ENCODE measurements at regions not wholly inside any gene's neighbourhood (a gene's known extent, or its start where the extent isn't known, plus 50 kb on each side); places are given as distances from the start of the nearest gene placed in this dataset.

DNA sequence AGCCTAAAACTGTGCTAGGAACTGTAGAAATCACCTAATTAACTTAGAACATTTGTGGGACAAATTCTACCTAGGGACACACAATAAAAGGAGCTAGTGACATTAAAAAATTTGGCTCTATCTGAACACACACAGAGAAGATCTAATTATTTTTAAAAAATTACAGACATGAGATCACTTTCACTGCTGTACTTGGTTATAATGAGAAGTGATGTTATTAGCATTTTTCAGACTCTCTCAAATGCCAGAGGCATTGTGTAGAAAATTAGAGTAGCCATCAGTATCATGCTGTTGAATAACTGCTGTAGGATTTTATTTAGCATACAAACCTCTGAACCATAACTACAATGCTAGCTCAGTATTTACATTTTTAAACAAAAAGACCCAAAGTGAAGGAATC, 109.1 kb upstream of the ANK2 start:
- TF ChIP-seq POLR2A (IDR thresholded peaks at IDR 0.05) (no peak), POLR2AphosphoS5 (IDR thresholded peaks at IDR 0.05) (no peak), EP300 (IDR thresholded peaks at IDR 0.05) (no peak)
- TF ChIP-seq, protein P1, sequence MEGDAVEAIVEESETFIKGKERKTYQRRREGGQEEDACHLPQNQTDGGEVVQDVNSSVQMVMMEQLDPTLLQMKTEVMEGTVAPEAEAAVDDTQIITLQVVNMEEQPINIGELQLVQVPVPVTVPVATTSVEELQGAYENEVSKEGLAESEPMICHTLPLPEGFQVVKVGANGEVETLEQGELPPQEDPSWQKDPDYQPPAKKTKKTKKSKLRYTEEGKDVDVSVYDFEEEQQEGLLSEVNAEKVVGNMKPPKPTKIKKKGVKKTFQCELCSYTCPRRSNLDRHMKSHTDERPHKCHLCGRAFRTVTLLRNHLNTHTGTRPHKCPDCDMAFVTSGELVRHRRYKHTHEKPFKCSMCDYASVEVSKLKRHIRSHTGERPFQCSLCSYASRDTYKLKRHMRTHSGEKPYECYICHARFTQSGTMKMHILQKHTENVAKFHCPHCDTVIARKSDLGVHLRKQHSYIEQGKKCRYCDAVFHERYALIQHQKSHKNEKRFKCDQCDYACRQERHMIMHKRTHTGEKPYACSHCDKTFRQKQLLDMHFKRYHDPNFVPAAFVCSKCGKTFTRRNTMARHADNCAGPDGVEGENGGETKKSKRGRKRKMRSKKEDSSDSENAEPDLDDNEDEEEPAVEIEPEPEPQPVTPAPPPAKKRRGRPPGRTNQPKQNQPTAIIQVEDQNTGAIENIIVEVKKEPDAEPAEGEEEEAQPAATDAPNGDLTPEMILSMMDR (IDR thresholded peaks at IDR 0.05) = no peak
